ENCODE measurements at regions not wholly inside any gene's neighbourhood (a gene's known extent, or its start where the extent isn't known, plus 50 kb on each side); places are given as distances from the start of the nearest gene placed in this dataset.

DNA sequence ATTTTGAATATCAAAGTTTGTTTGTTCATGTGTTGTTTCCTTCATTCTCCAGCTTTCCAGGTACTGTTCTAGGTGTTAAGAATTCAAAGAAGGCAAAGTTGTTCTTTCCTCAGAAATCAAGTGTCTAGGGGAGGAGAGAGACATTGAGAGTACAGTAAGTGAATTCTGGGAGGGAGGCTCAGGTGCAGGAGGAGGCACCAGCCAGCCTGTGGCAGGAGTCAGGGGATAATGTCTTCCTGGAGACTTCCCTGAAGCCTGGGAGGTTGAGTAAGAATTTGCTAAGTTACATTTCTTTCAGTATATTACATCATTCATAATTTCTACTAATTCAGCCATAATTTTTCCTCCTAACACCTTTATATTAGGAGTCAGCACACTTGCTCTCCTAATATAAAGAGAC, 462.1 kb downstream of the TDRD15 start:
- Histone ChIP-seq H3K9me3 (ENCODE audit: control insufficient read depth, insufficient read depth, low read length) (no peaks in the 10 kb centered on the region), H3K36me3 (ENCODE audit: control insufficient read depth, insufficient read depth, low read length) (no peaks in the 10 kb centered on the region), H3K4me1 (ENCODE audit: control insufficient read depth, insufficient read depth, low read length) (no peaks in the 10 kb centered on the region), H3K4me3 (ENCODE audit: low read length) (no peak overlapping the region), H3K27me3 (ENCODE audit: control insufficient read depth, insufficient read depth, low read length) (no peaks in the 10 kb centered on the region), H3K27ac (ENCODE audit: low read length) (no peak overlapping the region)
- no peak overlapping the region for H3K4me3 Mint-ChIP-seq
- DNase-seq (no peak), ATAC-seq (no peak)
- intact Hi-C loops (cut with micrococcal nuclease): no loop called here
- no peaks in the 10 kb centered on the region for H3K4me1 Mint-ChIP-seq
- peaks cover 4 to 12% of the 10 kb centered on the region in 2 donors for H3K9me3 Mint-ChIP-seq
- H3K36me3 Mint-ChIP-seq: no peaks in the 10 kb centered on the region
- TF ChIP-seq, protein P1, sequence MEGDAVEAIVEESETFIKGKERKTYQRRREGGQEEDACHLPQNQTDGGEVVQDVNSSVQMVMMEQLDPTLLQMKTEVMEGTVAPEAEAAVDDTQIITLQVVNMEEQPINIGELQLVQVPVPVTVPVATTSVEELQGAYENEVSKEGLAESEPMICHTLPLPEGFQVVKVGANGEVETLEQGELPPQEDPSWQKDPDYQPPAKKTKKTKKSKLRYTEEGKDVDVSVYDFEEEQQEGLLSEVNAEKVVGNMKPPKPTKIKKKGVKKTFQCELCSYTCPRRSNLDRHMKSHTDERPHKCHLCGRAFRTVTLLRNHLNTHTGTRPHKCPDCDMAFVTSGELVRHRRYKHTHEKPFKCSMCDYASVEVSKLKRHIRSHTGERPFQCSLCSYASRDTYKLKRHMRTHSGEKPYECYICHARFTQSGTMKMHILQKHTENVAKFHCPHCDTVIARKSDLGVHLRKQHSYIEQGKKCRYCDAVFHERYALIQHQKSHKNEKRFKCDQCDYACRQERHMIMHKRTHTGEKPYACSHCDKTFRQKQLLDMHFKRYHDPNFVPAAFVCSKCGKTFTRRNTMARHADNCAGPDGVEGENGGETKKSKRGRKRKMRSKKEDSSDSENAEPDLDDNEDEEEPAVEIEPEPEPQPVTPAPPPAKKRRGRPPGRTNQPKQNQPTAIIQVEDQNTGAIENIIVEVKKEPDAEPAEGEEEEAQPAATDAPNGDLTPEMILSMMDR (IDR thresholded peaks at IDR 0.05): no peak
- H3K27ac Mint-ChIP-seq: no peak overlapping the region
- H3K27me3 Mint-ChIP-seq (ENCODE audit: low read depth in 2 of 2): no peaks in the 10 kb centered on the region

DNA sequence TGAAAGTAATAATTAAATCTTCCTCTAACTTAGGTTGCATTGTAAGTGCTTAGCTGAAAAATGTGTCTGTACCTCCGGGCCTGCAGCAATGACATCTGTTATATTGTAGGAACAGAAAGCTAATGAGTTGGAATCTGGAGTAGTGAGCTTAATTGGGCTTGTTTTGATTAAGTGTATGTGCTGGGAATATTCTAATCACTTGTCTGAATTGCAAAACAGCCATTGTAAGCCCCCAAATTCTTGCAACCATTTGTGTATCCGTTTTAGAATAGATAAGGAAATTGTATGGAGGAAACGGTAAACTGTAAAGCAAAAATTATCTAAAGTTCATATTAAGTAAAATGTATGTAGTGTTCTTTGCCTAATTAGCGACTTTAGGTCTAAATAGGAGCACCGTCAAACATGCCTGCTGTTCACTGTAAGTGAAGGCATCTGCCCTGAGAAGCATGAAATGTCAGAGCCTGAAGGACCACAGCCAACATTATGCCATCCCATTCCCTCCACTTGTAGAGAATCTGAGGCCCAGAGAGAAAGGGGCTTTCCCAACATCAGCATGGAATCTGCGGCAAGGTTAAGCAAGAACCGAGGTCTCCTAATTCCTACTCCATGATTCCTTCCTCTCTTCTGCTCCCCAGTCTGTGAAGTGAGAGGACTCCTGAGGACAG, 466.4 kb downstream of the TDRD15 start:
- no peaks in the 10 kb centered on the region for H3K27me3 Mint-ChIP-seq (ENCODE audit: low read depth in 2 of 2)
- no peaks in the 10 kb centered on the region for H3K36me3 Mint-ChIP-seq
- no peaks in the 10 kb centered on the region for H3K27me3 ChIP-seq (ENCODE audit: control insufficient read depth, insufficient read depth, low read length)
- H3K4me3 Mint-ChIP-seq: no peak overlapping the region
- TF ChIP-seq, protein P1 (IDR thresholded peaks at IDR 0.05): no peak
- H3K9me3 Mint-ChIP-seq: peaks cover 9 to 10% of the 10 kb centered on the region in 2 donors
- no peak overlapping the region for H3K4me3 ChIP-seq (ENCODE audit: low read length)
- H3K9me3 ChIP-seq (ENCODE audit: control insufficient read depth, insufficient read depth, low read length): no peaks in the 10 kb centered on the region
- 61% methylated on average over 5 of the region's 7 CpGs for WGBS (ENCODE audit: insufficient coverage)
- no peaks in the 10 kb centered on the region for H3K4me1 Mint-ChIP-seq
- no peaks in the 10 kb centered on the region for H3K4me1 ChIP-seq (ENCODE audit: control insufficient read depth, insufficient read depth, low read length)
- ATAC-seq (no peak), DNase-seq (no peak)
- intact Hi-C loops (cut with micrococcal nuclease): no loop called here
- no peak overlapping the region for H3K27ac Mint-ChIP-seq
- H3K27ac ChIP-seq (ENCODE audit: low read length): no peak overlapping the region
- no peaks in the 10 kb centered on the region for H3K36me3 ChIP-seq (ENCODE audit: control insufficient read depth, insufficient read depth, low read length)

DNA sequence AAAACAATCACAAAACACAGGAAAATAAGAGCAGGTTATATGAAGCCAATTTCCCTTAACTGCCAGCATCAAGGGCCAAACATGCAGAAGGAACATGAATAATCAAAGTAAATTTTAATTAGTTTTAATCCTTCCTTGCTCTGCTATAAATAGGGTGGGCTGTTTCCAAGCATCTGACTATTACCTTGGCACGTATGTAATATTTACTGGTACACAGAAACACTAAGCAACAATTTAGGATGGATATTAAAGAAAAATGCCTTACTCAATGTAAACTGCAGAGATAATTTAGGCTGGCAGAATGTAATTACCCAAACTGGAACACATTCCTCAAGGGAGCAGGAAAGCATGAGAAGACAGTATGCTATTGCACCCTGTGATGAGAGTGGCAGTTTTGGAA, 468.2 kb downstream of the TDRD15 start:
- no peaks in the 10 kb centered on the region for H3K36me3 ChIP-seq (ENCODE audit: control insufficient read depth, insufficient read depth, low read length)

More for the DNA sequence above, 468.2 kb downstream of the TDRD15 start:
- Histone ChIP-seq H3K4me3 (ENCODE audit: low read length) (no peak overlapping the region), H3K27ac (ENCODE audit: low read length) (no peak overlapping the region), H3K4me1 (ENCODE audit: control insufficient read depth, insufficient read depth, low read length) (no peaks in the 10 kb centered on the region), H3K27me3 (ENCODE audit: control insufficient read depth, insufficient read depth, low read length) (no peaks in the 10 kb centered on the region), H3K9me3 (ENCODE audit: control insufficient read depth, insufficient read depth, low read length) (no peaks in the 10 kb centered on the region)
- peaks cover 8 to 12% of the 10 kb centered on the region in 2 donors for H3K9me3 Mint-ChIP-seq
- H3K36me3 Mint-ChIP-seq: no peaks in the 10 kb centered on the region
- TF ChIP-seq, protein P1 (IDR thresholded peaks at IDR 0.05): no peak
- H3K27ac Mint-ChIP-seq: no peak overlapping the region
- no peaks in the 10 kb centered on the region for H3K27me3 Mint-ChIP-seq (ENCODE audit: low read depth in 2 of 2)
- no peak for ATAC-seq
- H3K4me3 Mint-ChIP-seq: no peak overlapping the region
- intact Hi-C loops (cut with micrococcal nuclease): no loop called here
- H3K4me1 Mint-ChIP-seq: no peaks in the 10 kb centered on the region
- no CpG with 5 or more reads among the region's 1 CpG for WGBS (ENCODE audit: insufficient coverage)
- no peak for DNase-seq
